Epithelial cell of proximal tubule (primary cell): ENCODE measurements at regions not wholly inside any gene's neighbourhood (a gene's known extent, or its start where the extent isn't known, plus 50 kb on each side); places are given as distances from the start of the nearest gene placed in this dataset.

Experiments
- DNase-seq: peaks from one replicate; pipeline ENCODE4 v3.0.0-alpha.2; 2011; ENCODE audit warnings: low read depth
- H3K4me3 ChIP-seq: 2 replicates; pipeline ENCODE4 v1.5.1; 2011; ENCODE audit warnings: low read depth, mild to moderate bottlenecking, low read length
- CTCF ChIP-seq: conservative IDR thresholded peaks from 2 replicates; pipeline ENCODE4 v1.5.1; 2012; ENCODE audit warnings: low read depth, mild to moderate bottlenecking, low read length

GRCh38 chr1:114342376-114342775, 168.6 kb downstream of the TRIM33 start:
- DNase-seq, result no peak
- no peak overlapping the region for H3K4me3 ChIP-seq
- no peak for TF ChIP-seq CTCF

DNA sequence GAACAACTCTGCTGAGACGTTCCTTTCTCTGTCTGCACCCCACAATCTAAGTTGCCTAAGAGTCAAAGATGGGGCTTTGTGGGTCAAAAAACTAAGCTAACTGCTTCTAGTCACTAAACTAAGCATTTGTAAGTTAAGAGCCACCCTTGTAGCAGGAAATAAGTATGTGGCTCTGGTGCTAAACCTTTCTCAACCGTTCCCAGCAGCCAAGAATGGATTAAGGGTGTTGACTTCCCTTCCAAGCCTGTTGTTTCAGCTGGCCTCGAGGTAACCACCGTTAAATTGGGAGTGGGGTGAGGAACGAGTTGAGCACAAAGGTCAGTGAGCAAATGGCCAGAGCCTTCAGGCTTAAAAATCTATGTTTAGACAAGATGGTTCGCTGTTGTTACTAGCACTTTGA, 169.1 kb downstream of the TRIM33 start:
- DNase-seq, result no peak
- no peak for TF ChIP-seq CTCF
- H3K4me3 ChIP-seq, result no peak overlapping the region

DNA sequence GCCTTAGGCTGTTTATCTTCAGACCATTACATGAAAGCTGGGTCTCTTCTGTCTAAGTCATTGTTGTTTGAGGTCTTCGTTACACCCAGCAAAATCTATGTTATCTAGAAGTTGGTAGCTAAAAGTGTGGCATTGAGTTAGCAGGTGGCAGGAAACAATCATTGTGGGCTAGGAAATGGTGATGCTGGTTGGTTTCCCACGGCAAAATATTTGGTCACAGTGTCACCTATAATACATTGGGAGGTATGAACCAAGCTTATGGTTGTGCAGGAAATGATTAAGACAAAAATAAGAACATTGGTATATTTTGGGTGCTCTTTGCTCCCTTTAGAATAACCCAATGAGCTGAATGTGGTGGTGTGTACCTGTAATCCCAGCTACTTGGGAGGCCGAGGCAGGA, 169.7 kb downstream of the TRIM33 start:
- no peak for DNase-seq
- TF ChIP-seq CTCF, result no peak
- no peak overlapping the region for H3K4me3 ChIP-seq

DNA sequence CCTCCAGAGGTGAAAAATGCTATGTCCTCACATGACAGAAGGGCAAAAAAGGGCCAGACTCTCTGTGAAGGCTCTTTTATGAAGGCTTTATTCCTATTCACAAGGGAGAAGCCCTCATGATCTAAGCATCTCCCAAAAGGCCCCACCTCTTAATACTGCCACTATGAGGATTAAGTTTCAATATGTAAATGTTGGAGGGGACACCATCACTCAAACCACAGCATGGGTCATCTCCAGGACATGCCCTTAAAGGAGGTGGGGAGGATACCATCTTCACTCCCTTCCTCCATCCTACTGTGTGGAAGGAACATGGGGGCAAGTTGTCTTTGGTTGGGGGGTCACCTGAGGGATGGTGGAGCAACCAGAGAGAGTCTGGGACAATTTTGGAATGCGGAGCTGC, 170.1 kb downstream of the TRIM33 start:
- no peak for DNase-seq
- TF ChIP-seq CTCF, result no peak
- no peak overlapping the region for H3K4me3 ChIP-seq

DNA sequence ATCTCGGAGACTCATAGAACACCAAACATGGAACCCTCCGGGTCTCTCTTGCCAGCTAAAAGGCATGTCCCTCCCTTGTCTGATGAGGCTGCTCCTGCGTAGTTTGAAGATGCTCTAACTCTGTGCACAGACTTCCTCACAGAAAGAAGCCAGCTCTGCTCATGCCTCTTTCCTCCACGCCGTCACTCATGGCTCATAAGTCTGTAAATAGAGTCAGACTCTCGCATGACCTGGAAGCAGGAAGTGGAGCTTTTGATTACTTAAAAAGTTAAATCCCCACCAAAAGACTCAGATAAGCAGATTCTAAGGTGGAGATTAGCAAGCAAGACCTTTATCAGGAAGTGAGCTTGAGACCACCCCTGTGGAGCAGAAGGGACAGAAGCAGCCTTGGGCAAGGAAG, 171.6 kb downstream of the TRIM33 start:
- DNase-seq, result no peak
- H3K4me3 ChIP-seq, result no peak overlapping the region
- TF ChIP-seq CTCF, result no peak

GRCh38 chr1:114338191-114338890, 172.7 kb downstream of the TRIM33 start:
- TF ChIP-seq CTCF, result no peak
- H3K4me3 ChIP-seq, result no peak overlapping the region
- DNase-seq, result no peak

GRCh38 chr1:114337417-114337816, 173.6 kb downstream of the TRIM33 start:
- DNase-seq, result no peak
- H3K4me3 ChIP-seq, result no peak overlapping the region
- TF ChIP-seq CTCF, result no peak
